H9 (cell line): ENCODE measurements at regions not wholly inside any gene's neighbourhood (a gene's known extent, or its start where the extent isn't known, plus 50 kb on each side); places are given as distances from the start of the nearest gene placed in this dataset.

Experiments used
- DNase-seq: peaks from one replicate; pipeline ENCODE4 v3.0.0-alpha.2; 2017
- H2AFZ ChIP-seq: one replicate; pipeline ENCODE4 v1.6.1; 2013; ENCODE audit warnings: mild to moderate bottlenecking, low read length, control low read depth, moderate library complexity
- H2AK5ac ChIP-seq: 2 replicates; pipeline ENCODE4 v1.6.1; 2013; ENCODE audit warnings: low read length, control low read depth, mixed read lengths; ENCODE audit not compliant: insufficient read length
- H2BK120ac ChIP-seq: one replicate; pipeline ENCODE4 v1.6.1; 2013; ENCODE audit warnings: low read depth, mild to moderate bottlenecking, low read length, control low read depth, inconsistent platforms; ENCODE audit not compliant: poor library complexity, severe bottlenecking
- H2BK12ac ChIP-seq: 2 replicates; pipeline ENCODE4 v1.6.1; 2013; ENCODE audit warnings: low read length, control low read depth, mixed read lengths, low read depth; ENCODE audit not compliant: insufficient read length
- H2BK15ac ChIP-seq: 2 replicates; pipeline ENCODE4 v1.6.1; 2013; ENCODE audit warnings: low read depth, low read length, control low read depth
- H2BK20ac ChIP-seq: one replicate; pipeline ENCODE4 v1.6.1; 2013; ENCODE audit warnings: low read depth, mild to moderate bottlenecking, low read length, control low read depth, inconsistent platforms; ENCODE audit not compliant: poor library complexity, severe bottlenecking
- H2BK5ac ChIP-seq: 2 replicates; pipeline ENCODE4 v1.6.1; 2013; ENCODE audit warnings: low read length, control low read depth, mixed read lengths; ENCODE audit not compliant: insufficient read length
- H3K14ac ChIP-seq: 2 replicates; pipeline ENCODE4 v1.6.1; 2013; ENCODE audit warnings: low read length, control low read depth; ENCODE audit not compliant: insufficient read depth
- H3K18ac ChIP-seq: 2 replicates; pipeline ENCODE4 v1.6.1; 2013; ENCODE audit warnings: low read depth, mild to moderate bottlenecking, mixed read lengths, low read length, control low read depth; ENCODE audit not compliant: insufficient read length
- H3K23ac ChIP-seq: 2 replicates; pipeline ENCODE4 v1.6.1; 2013; ENCODE audit warnings: low read length, control low read depth, mixed read lengths, low read depth; ENCODE audit not compliant: insufficient read length
- H3K23me2 ChIP-seq: 2 replicates; pipeline ENCODE4 v1.6.1; 2013; ENCODE audit warnings: low read depth, mild to moderate bottlenecking, mixed read lengths, low read length, control low read depth; ENCODE audit not compliant: insufficient read length, poor library complexity, severe bottlenecking
- H3K27ac ChIP-seq: 2 replicates; pipeline ENCODE4 v1.5.1; 2013; ENCODE audit warnings: low read length, control low read depth, mixed read lengths, low read depth; ENCODE audit not compliant: insufficient read length
- H3K27me3 ChIP-seq: 2 replicates; pipeline ENCODE4 v1.6.1; 2013; ENCODE audit warnings: low read length, control low read depth, inconsistent platforms; ENCODE audit not compliant: insufficient read depth
- H3K4ac ChIP-seq: 2 replicates; pipeline ENCODE4 v1.6.1; 2013; ENCODE audit warnings: low read depth, mild to moderate bottlenecking, control low read depth, inconsistent platforms, low read length, moderate library complexity
- H3K4me1 ChIP-seq: 2 replicates; pipeline ENCODE4 v1.6.1; 2013; ENCODE audit warnings: low read length, control low read depth, inconsistent platforms; ENCODE audit not compliant: insufficient read depth
- H3K4me2 ChIP-seq: 2 replicates; pipeline ENCODE4 v1.6.1; 2013; ENCODE audit warnings: low read length, control low read depth, mixed read lengths; ENCODE audit not compliant: insufficient read length, insufficient read depth
- H3K56ac ChIP-seq: 2 replicates; pipeline ENCODE4 v1.6.1; 2013; ENCODE audit warnings: low read depth, mild to moderate bottlenecking, mixed read lengths, low read length, control low read depth; ENCODE audit not compliant: insufficient read length
- H3K79me1 ChIP-seq: 2 replicates; pipeline ENCODE4 v1.6.1; 2013; ENCODE audit warnings: low read depth, mild to moderate bottlenecking, moderate library complexity, low read length, control low read depth, inconsistent platforms; ENCODE audit not compliant: insufficient read depth, poor library complexity, severe bottlenecking
- H3K79me2 ChIP-seq: 2 replicates; pipeline ENCODE4 v1.6.1; 2013; ENCODE audit warnings: low read length, control low read depth, inconsistent platforms; ENCODE audit not compliant: insufficient read depth
- H3K9ac ChIP-seq: 2 replicates; pipeline ENCODE4 v1.6.1; 2013; ENCODE audit warnings: low read length, control low read depth, mixed read lengths; ENCODE audit not compliant: insufficient read length; ENCODE audit errors: extremely low read depth
- H3K9me3 ChIP-seq: one replicate; pipeline ENCODE4 v1.6.1; 2013; ENCODE audit warnings: low read depth, low read length, inconsistent platforms; ENCODE audit not compliant: control insufficient read depth
- H3T11ph ChIP-seq: one replicate; pipeline ENCODE4 v1.6.1; 2013; ENCODE audit warnings: mild to moderate bottlenecking, low read length, control low read depth, inconsistent platforms
- H4K20me1 ChIP-seq: one replicate; pipeline ENCODE4 v1.6.1; 2013; ENCODE audit not compliant: control insufficient read depth, insufficient read length, insufficient read depth
- H4K5ac ChIP-seq: 2 replicates; pipeline ENCODE4 v1.6.1; 2013; ENCODE audit warnings: low read depth, mild to moderate bottlenecking, mixed read lengths, low read length, control low read depth; ENCODE audit not compliant: insufficient read length
- H4K8ac ChIP-seq: replicated peaks from 2 replicates; pipeline ENCODE4 v1.6.1; 2013; ENCODE audit warnings: low read length, control low read depth, mixed read lengths, low read depth; ENCODE audit not compliant: insufficient read length
- H4K91ac ChIP-seq: 2 replicates; pipeline ENCODE4 v1.6.1; 2013; ENCODE audit warnings: low read depth, mild to moderate bottlenecking, moderate library complexity, mixed read lengths, low read length, control low read depth; ENCODE audit not compliant: insufficient read length
- H3K27ac Mint-ChIP-seq, 3 experiments: 2 replicates in 2 of 3; 3 replicates in 1 of 3; pipeline ENCODE4 v1.8.0; 2020 to 2021; ENCODE audit warnings: mixed read lengths in 3 of 3, mild to moderate bottlenecking in 1 of 3, moderate library complexity in 1 of 3
- H3K27me3 Mint-ChIP-seq: 2 replicates; pipeline ENCODE4 v1.8.0; 2021; ENCODE audit warnings: low read depth, mild to moderate bottlenecking, moderate library complexity, mixed read lengths
- H3K36me3 Mint-ChIP-seq, 3 experiments: 2 replicates in 2 of 3; 3 replicates in 1 of 3; pipeline ENCODE4 v1.8.0; 2020 to 2021; ENCODE audit warnings: low read depth in 3 of 3, mixed read lengths in 3 of 3; ENCODE audit not compliant: insufficient read depth in 1 of 3
- H3K4me1 Mint-ChIP-seq, 2 experiments: 2 replicates each; pipeline ENCODE4 v1.8.0; 2020; ENCODE audit warnings: mixed read lengths in 2 of 2
- H3K4me3 Mint-ChIP-seq, 2 experiments: 2 replicates in 1 of 2; 3 replicates in 1 of 2; pipeline ENCODE4 v1.8.0; 2020 to 2021; ENCODE audit warnings: mild to moderate bottlenecking in 2 of 2, mixed read lengths in 2 of 2, moderate library complexity in 1 of 2
- H3K9me3 Mint-ChIP-seq, 2 experiments: 2 replicates in 1 of 2; 3 replicates in 1 of 2; pipeline ENCODE4 v1.8.0; 2020; ENCODE audit warnings: mild to moderate bottlenecking in 2 of 2, mixed read lengths in 2 of 2, moderate library complexity in 1 of 2
- WGBS: extraction: QIAGEN DNeasy Blood & Tissue Kit; methylation state at CpG from one replicate; pipeline ENCODE4 v1.1.7; 2013; ENCODE audit warnings: missing lambda C conversion rate, low lambda C conversion rate, mixed read lengths; ENCODE audit not compliant: insufficient read length; ENCODE audit errors: extremely low coverage; 5-methylcytosine and 5-hydroxymethylcytosine counted together
- TF ChIP-seq, protein P1 (sequence below): fragments of 200-600 bp; sonication (generic); conservative IDR thresholded peaks from 3 replicates; pipeline ENCODE4 v1.8.0; 2021; ENCODE audit warnings: antibody characterized with exemption, mild to moderate bottlenecking

DNA sequence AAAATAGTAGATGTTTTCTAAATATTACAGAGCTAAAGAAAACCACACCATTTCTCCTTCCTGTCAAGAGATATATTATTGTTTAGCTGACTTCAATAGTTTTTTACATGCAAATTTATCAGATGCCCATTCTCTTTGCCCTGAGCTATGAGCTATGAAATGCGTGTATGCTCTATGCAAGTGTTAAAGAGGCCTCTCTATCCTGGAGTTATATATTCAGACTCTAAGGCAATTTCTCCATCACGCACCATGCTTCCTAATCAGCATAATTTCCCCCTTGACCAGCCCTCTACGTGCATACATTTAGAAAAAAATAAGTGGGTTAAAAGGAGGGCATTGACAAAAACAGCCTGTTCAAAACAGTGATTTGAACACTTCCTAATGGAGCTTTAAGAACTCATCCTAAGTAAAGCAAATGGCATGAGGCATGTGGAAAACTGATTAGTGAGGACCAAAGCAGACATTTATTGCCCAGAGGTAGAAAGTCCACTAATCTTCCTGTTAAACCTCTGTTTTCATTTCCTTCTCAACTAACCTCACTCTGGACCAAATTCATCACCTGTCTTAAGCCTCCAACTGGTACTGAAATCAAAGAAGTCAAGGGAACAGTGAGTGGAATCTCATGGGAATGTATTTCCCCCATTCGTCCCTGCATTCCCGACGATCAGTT is 565.8 kb upstream of the PKN2 start:
- Histone ChIP-seq H3K4ac (no peak overlapping the region), H3K4me2 (no peak overlapping the region), H3K27ac (no peak overlapping the region), H4K91ac (no peak overlapping the region), H4K5ac (no peak overlapping the region), H3T11ph (no peak overlapping the region), H4K8ac (no peak overlapping the region), H2BK5ac (no peak overlapping the region), H3K79me2 (no peaks in the 10 kb centered on the region), H3K14ac (no peak overlapping the region), H2BK20ac (no peak overlapping the region), H2BK120ac (no peak overlapping the region), H3K23me2 (no peaks in the 10 kb centered on the region), H3K23ac (no peak overlapping the region), H3K4me1 (no peaks in the 10 kb centered on the region), H2BK12ac (no peak overlapping the region), H2BK15ac (no peak overlapping the region), H4K20me1 (no peaks in the 10 kb centered on the region), H3K79me1 (no peaks in the 10 kb centered on the region), H3K56ac (no peak overlapping the region), H3K9me3 (no peaks in the 10 kb centered on the region), H2AFZ (no peak overlapping the region), H3K27me3 (no peaks in the 10 kb centered on the region), H3K18ac (no peak overlapping the region), H2AK5ac (no peak overlapping the region), H3K9ac (no peak overlapping the region)
- peak overlapping the region in 1 of 3 experiments; percentile 70; a peak in 2 of 7 replicates for H3K27ac Mint-ChIP-seq
- H3K36me3 Mint-ChIP-seq, result no peaks in the 10 kb centered on the region
- peaks cover 11 to 12% of the 10 kb centered on the region in 2 experiments for H3K4me1 Mint-ChIP-seq
- no peaks in the 10 kb centered on the region for H3K9me3 Mint-ChIP-seq
- H3K4me3 Mint-ChIP-seq, result no peak overlapping the region
- no peaks in the 10 kb centered on the region for H3K27me3 Mint-ChIP-seq
- no CpG with 5 or more reads among the region's 6 CpGs for WGBS
- DNase-seq, result no peak
- TF ChIP-seq, protein P1, sequence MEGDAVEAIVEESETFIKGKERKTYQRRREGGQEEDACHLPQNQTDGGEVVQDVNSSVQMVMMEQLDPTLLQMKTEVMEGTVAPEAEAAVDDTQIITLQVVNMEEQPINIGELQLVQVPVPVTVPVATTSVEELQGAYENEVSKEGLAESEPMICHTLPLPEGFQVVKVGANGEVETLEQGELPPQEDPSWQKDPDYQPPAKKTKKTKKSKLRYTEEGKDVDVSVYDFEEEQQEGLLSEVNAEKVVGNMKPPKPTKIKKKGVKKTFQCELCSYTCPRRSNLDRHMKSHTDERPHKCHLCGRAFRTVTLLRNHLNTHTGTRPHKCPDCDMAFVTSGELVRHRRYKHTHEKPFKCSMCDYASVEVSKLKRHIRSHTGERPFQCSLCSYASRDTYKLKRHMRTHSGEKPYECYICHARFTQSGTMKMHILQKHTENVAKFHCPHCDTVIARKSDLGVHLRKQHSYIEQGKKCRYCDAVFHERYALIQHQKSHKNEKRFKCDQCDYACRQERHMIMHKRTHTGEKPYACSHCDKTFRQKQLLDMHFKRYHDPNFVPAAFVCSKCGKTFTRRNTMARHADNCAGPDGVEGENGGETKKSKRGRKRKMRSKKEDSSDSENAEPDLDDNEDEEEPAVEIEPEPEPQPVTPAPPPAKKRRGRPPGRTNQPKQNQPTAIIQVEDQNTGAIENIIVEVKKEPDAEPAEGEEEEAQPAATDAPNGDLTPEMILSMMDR, result no peak
